GM12878 (cell line): ENCODE measurements at regions not wholly inside any gene's neighbourhood (a gene's known extent, or its start where the extent isn't known, plus 50 kb on each side); places are given as distances from the start of the nearest gene placed in this dataset.

Experiments
- ATAC-seq: fragments of 200-7000 bp; cut with Tn5 transposase; 3 replicates; pipeline ENCODE4 v1.9.1; 2020; ENCODE audit warnings: mild to moderate bottlenecking, moderate library complexity
- BruUV-seq: library from RNA; stranded (reverse); fragments of 400-500 nt; replicated peaks from 2 replicates; lab custom pipeline; 2021; lab: Mats Ljungman, UMichigan
- CTCF ChIA-PET: fragments of 300-600 bp; sonication (Branson Sonifier 250); formaldehyde crosslinking; extraction: SDS; loops from one replicate; lab custom pipeline; 2021; ENCODE audit warnings: inconsistent platforms; lab: Yijun Ruan, JAX
- POLR2A ChIA-PET: fragments of 350-600 bp; formaldehyde crosslinking; extraction: SDS; loops from one replicate; lab custom pipeline; 2021; ENCODE audit warnings: inconsistent platforms; lab: Charles Lee
- RAD21 ChIA-PET: fragments of 300-600 bp; sonication (Branson Sonifier 250); formaldehyde crosslinking; loops from one replicate; lab custom pipeline; 2023; ENCODE audit warnings: antibody characterized with exemption; ENCODE audit not compliant: unreplicated experiment; lab: Charles Lee
- SMC1A ChIA-PET: fragments of 300-600 bp; sonication (Branson Sonifier 250); formaldehyde crosslinking; loops from one replicate; lab custom pipeline; 2023; ENCODE audit not compliant: unreplicated experiment, uncharacterized antibody; lab: Charles Lee
- DNase-seq: peaks from one replicate; pipeline ENCODE4 v3.0.0-alpha.2; 2011; ENCODE audit warnings: low read depth, low spot score
- FAIRE-seq: peaks from 3 replicates; lab custom pipeline; 2011; peaks lifted over from hg19 to GRCh38; lab: Jason Lieb, UNC
- H2AFZ ChIP-seq: 2 replicates; pipeline ENCODE4 v1.6.0; 2011; ENCODE audit warnings: low read depth, low read length, control low read depth; ENCODE audit not compliant: control insufficient read depth
- H3K27ac ChIP-seq: 2 replicates; pipeline ENCODE4 v1.5.1; 2011; ENCODE audit warnings: control low read depth; ENCODE audit not compliant: control insufficient read depth, insufficient read depth
- H3K27me3 ChIP-seq, 2 experiments: replicated peaks in 1 of 2; 2 replicates each; pipeline versions ENCODE4 v1.6.0 to v1.6.1; 2011; ENCODE audit warnings: low read length in 1 of 2; ENCODE audit not compliant: control insufficient read depth in 2 of 2, insufficient read depth in 2 of 2
- H3K36me3 ChIP-seq, 2 experiments: 2 replicates each; pipeline ENCODE4 v1.5.1; 2011; ENCODE audit warnings: low read length in 1 of 2; ENCODE audit not compliant: control insufficient read depth in 2 of 2, insufficient read depth in 2 of 2
- H3K4me1 ChIP-seq: 2 replicates; pipeline ENCODE4 v1.6.1; 2011; ENCODE audit warnings: mild to moderate bottlenecking, low read length, moderate library complexity, mixed read lengths; ENCODE audit not compliant: control insufficient read depth, insufficient read depth
- H3K4me2 ChIP-seq: 2 replicates; pipeline ENCODE4 v1.6.0; 2011; ENCODE audit warnings: control low read depth; ENCODE audit not compliant: control insufficient read depth, insufficient read depth
- H3K4me3 ChIP-seq: fragments of 200-600 bp; sonication (generic); 2 replicates; pipeline ENCODE4 v1.5.1; 2016
- H3K79me2 ChIP-seq: 2 replicates; pipeline ENCODE4 v1.6.0; 2011; ENCODE audit warnings: low read length; ENCODE audit not compliant: control insufficient read depth, insufficient read depth
- H3K9ac ChIP-seq: 2 replicates; pipeline ENCODE4 v1.8.0; 2011; ENCODE audit warnings: low read length, control low read depth, mixed read lengths; ENCODE audit not compliant: control insufficient read depth, insufficient read depth
- H3K9me3 ChIP-seq: replicated peaks from 3 replicates; pipeline ENCODE4 v1.5.1; 2011; ENCODE audit warnings: mild to moderate bottlenecking, low read length; ENCODE audit not compliant: control insufficient read depth, insufficient read depth
- H4K20me1 ChIP-seq: 2 replicates; pipeline ENCODE4 v1.6.0; 2011; ENCODE audit not compliant: control insufficient read depth, insufficient read depth
- ATF7 ChIP-seq: fragments of 450-650 bp; IDR thresholded peaks from 2 replicates; pipeline ENCODE4 v1.6.1; 2016; ENCODE audit warnings: low read depth, mild to moderate bottlenecking
- E2F8 ChIP-seq: fragments of 450-650 bp; IDR thresholded peaks from 2 replicates; pipeline ENCODE4 v1.6.1; 2018; ENCODE audit warnings: mild to moderate bottlenecking, low read depth, moderate library complexity; ENCODE audit not compliant: partially characterized antibody
- ELK1 ChIP-seq: IDR thresholded peaks from 2 replicates; pipeline ENCODE4 v1.6.1; 2012; ENCODE audit warnings: low read depth, low read length, improper control_type of control experiment
- MLLT1 ChIP-seq: fragments of 450-650 bp; IDR thresholded peaks from 2 replicates; pipeline ENCODE4 v1.6.1; 2016; ENCODE audit warnings: mild to moderate bottlenecking
- MXI1 ChIP-seq: fragments of 150-350 bp; IDR thresholded peaks from 2 replicates; pipeline ENCODE4 v1.6.1; 2011; ENCODE audit warnings: low read depth, mild to moderate bottlenecking, inconsistent platforms, low read length, improper control_type of control experiment
- NFXL1 ChIP-seq: fragments of 450-650 bp; IDR thresholded peaks from 2 replicates; pipeline ENCODE4 v1.6.1; 2017; ENCODE audit warnings: antibody characterized with exemption, mild to moderate bottlenecking, borderline replicate concordance
- NFYA ChIP-seq: IDR thresholded peaks from 2 replicates; pipeline ENCODE4 v1.6.1; 2011; ENCODE audit warnings: low read depth, mild to moderate bottlenecking, low read length, improper control_type of control experiment, borderline replicate concordance
- NFYB ChIP-seq: IDR thresholded peaks from 2 replicates; pipeline ENCODE4 v1.6.1; 2011; ENCODE audit warnings: low read depth, mild to moderate bottlenecking, low read length, improper control_type of control experiment, moderate library complexity; ENCODE audit not compliant: insufficient read depth
- RELB ChIP-seq: fragments of 450-650 bp; IDR thresholded peaks from 2 replicates; pipeline ENCODE4 v1.6.1; 2017; ENCODE audit warnings: low read depth, mild to moderate bottlenecking, moderate library complexity
- SMAD1 ChIP-seq: fragments of 450-650 bp; IDR thresholded peaks from 2 replicates; pipeline ENCODE4 v1.6.1; 2018; ENCODE audit warnings: mild to moderate bottlenecking, low read depth; ENCODE audit not compliant: partially characterized antibody
- YY1 ChIP-seq: IDR thresholded peaks from 2 replicates; pipeline ENCODE4 v1.6.1; 2011; ENCODE audit warnings: low read depth, mild to moderate bottlenecking, low read length
- ZNF687 ChIP-seq: fragments of 450-650 bp; IDR thresholded peaks from 2 replicates; pipeline ENCODE4 v1.6.1; 2017; ENCODE audit warnings: mild to moderate bottlenecking, moderate library complexity
- WGBS: methylation state at CpG from one replicate; pipeline ENCODE4 v1.1.6; 2016; ENCODE audit warnings: low lambda C conversion rate; ENCODE audit not compliant: insufficient replicate concordance, insufficient coverage; ENCODE audit errors: missing lambda C conversion rate; 5-methylcytosine and 5-hydroxymethylcytosine counted together
- in situ Hi-C: fragments of 300-500 bp; cut with MboI; formaldehyde crosslinking; loops from 9 replicates; pipeline ENCODE4 v1.14.3; 2018; ENCODE audit warnings: mixed read lengths
- intact Hi-C: fragments of 100-400 bp; cut with micrococcal nuclease; formaldehyde crosslinking; loops from one replicate; pipeline ENCODE4 v1.14.2; 2022; ENCODE audit not compliant: unreplicated experiment

GRCh38 chr1:238331557-238331956, 440.8 kb upstream of the ZP4 start (continued):
- TF ChIP-seq ZNF687: no peak
- no peak for TF ChIP-seq NFXL1
- TF ChIP-seq MXI1: no peak
- TF ChIP-seq, all 136 proteins: peak for 0

- CTCF ChIA-PET: no interaction called here
- H3K36me3 ChIP-seq: no peaks in the 10 kb centered on the region
- no peak overlapping the region for H3K4me2 ChIP-seq
- H3K27ac ChIP-seq: no peak overlapping the region
- no peaks in the 10 kb centered on the region for H3K4me1 ChIP-seq
- in situ Hi-C loops: no loop called here
- FAIRE-seq: no peak
- POLR2A ChIA-PET: no interaction called here
- DNase-seq: no peak
- BruUV-seq: no TSS peak
- no peaks in the 10 kb centered on the region for H3K27me3 ChIP-seq
- no peak overlapping the region for H3K4me3 ChIP-seq
- RAD21 ChIA-PET: no interaction called here
- H2AFZ ChIP-seq: no peak overlapping the region
- WGBS: 7% methylated on average over 1 of the region's 1 CpG
- ATAC-seq: no peak
- SMC1A ChIA-PET: no interaction called here
- H4K20me1 ChIP-seq: no peaks in the 10 kb centered on the region
- no peak overlapping the region for H3K9ac ChIP-seq
- intact Hi-C loops: no loop called here
- H3K9me3 ChIP-seq: no peaks in the 10 kb centered on the region
- H3K79me2 ChIP-seq: no peaks in the 10 kb centered on the region
- TF ChIP-seq ELK1 (no peak), MLLT1 (no peak), RELB (no peak), SMAD1 (no peak), YY1 (no peak), E2F8 (no peak), ATF7 (no peak), NFYA (no peak), NFYB (no peak)
These were observed 438.9 kb upstream of the ZP4 start for GRCh38 chr1:238329671-238330070.
